Keratinocyte (primary cell): ENCODE measurements at regions not wholly inside any gene's neighbourhood (a gene's known extent, or its start where the extent isn't known, plus 50 kb on each side); places are given as distances from the start of the nearest gene placed in this dataset.

Experiments
- EZH2 ChIP-seq: IDR thresholded peaks from one replicate; pipeline ENCODE4 v1.6.1; 2012; ENCODE audit warnings: inconsistent platforms, mild to moderate bottlenecking, low read length, moderate library complexity
- TF ChIP-seq, protein P1 (sequence below), 3 experiments: IDR thresholded peaks in 1 of 3; conservative IDR thresholded peaks in 1 of 3; optimal IDR thresholded peaks in 1 of 3; 2 replicates in 2 of 3; 3 replicates in 1 of 3; pipeline versions ENCODE3 to v1.5.1; 2011; ENCODE audit warnings: low read length in 3 of 3, mild to moderate bottlenecking in 3 of 3, moderate library complexity in 2 of 3, control low read depth in 1 of 3, inconsistent platforms in 1 of 3; ENCODE audit not compliant: insufficient read depth in 2 of 3; ENCODE audit errors: extremely low read depth in 1 of 3

DNA sequence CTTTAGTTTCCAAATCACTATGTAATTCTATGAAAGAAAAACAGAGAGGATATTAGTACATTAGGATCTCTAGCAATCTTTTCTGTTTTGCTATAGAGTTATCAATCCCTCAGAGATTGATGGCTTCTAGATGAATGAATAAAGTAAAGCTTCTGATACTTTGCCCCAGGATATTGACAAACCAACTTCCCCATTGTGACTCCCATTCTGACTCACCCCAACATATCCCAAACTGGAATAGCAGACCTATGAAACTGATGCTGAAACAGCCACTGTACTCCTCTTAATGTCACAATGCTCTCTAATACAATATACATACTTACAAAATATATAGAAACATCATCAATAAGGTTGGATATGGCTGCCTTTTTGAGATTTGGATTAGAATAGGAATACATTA is 442.1 kb upstream of the NR5A2 start:
- TF ChIP-seq, protein P1, sequence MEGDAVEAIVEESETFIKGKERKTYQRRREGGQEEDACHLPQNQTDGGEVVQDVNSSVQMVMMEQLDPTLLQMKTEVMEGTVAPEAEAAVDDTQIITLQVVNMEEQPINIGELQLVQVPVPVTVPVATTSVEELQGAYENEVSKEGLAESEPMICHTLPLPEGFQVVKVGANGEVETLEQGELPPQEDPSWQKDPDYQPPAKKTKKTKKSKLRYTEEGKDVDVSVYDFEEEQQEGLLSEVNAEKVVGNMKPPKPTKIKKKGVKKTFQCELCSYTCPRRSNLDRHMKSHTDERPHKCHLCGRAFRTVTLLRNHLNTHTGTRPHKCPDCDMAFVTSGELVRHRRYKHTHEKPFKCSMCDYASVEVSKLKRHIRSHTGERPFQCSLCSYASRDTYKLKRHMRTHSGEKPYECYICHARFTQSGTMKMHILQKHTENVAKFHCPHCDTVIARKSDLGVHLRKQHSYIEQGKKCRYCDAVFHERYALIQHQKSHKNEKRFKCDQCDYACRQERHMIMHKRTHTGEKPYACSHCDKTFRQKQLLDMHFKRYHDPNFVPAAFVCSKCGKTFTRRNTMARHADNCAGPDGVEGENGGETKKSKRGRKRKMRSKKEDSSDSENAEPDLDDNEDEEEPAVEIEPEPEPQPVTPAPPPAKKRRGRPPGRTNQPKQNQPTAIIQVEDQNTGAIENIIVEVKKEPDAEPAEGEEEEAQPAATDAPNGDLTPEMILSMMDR (optimal IDR thresholded peaks at IDR 0.05 in 1 of 3, IDR thresholded peaks at IDR 0.05 in 1 of 3, conservative IDR thresholded peaks at IDR 0.05 in 1 of 3; ENCODE audit: extremely low read depth in 1 of 3, insufficient read depth in 2 of 3, low read length in 3 of 3): no peak
- no peak for TF ChIP-seq EZH2
